ENCODE measurements at regions not wholly inside any gene's neighbourhood (a gene's known extent, or its start where the extent isn't known, plus 50 kb on each side); places are given as distances from the start of the nearest gene placed in this dataset.

GRCh38 chr2:41686156-41686555 is 361.7 kb upstream of the PKDCC start:
- H3K9me3 ChIP-seq (ENCODE audit: control insufficient read depth, insufficient read depth, low read length), result no peaks in the 10 kb centered on the region
- no peaks in the 10 kb centered on the region for H3K36me3 ChIP-seq (ENCODE audit: insufficient read depth, low read length)
- H3K4me1 ChIP-seq (ENCODE audit: insufficient read depth, low read length), result no peaks in the 10 kb centered on the region
- H3K9ac ChIP-seq (ENCODE audit: low read depth, low read length), result no peak overlapping the region

- H3K36me3 ChIP-seq (ENCODE audit: insufficient read depth, low read length), result no peaks in the 10 kb centered on the region
- H3K9ac ChIP-seq (ENCODE audit: low read depth, low read length), result no peak overlapping the region
- no peaks in the 10 kb centered on the region for H3K9me3 ChIP-seq (ENCODE audit: control insufficient read depth, insufficient read depth, low read length)
- no peaks in the 10 kb centered on the region for H3K4me1 ChIP-seq (ENCODE audit: insufficient read depth, low read length)
Observed at GRCh38 chr2:41691561-41691960, 356.3 kb upstream of the PKDCC start.

- Histone ChIP-seq H3K9me3 (ENCODE audit: control insufficient read depth, insufficient read depth, low read length) (no peaks in the 10 kb centered on the region), H3K36me3 (ENCODE audit: insufficient read depth, low read length) (no peaks in the 10 kb centered on the region), H3K4me1 (ENCODE audit: insufficient read depth, low read length) (no peaks in the 10 kb centered on the region; the same call in 1 of the 2 replicates), H3K9ac (ENCODE audit: low read depth, low read length) (no peak overlapping the region)
Observed at GRCh38 chr2:41694536-41695049, 353.2 kb upstream of the PKDCC start.

GRCh38 chr2:41695198-41696113 is 352.4 kb upstream of the PKDCC start:
- Histone ChIP-seq H3K36me3 (ENCODE audit: insufficient read depth, low read length) (no peaks in the 10 kb centered on the region), H3K9me3 (ENCODE audit: control insufficient read depth, insufficient read depth, low read length) (no peaks in the 10 kb centered on the region), H3K9ac (ENCODE audit: low read depth, low read length) (no peak overlapping the region), H3K4me1 (ENCODE audit: insufficient read depth, low read length) (no peaks in the 10 kb centered on the region; the same call in 1 of the 2 replicates)

GRCh38 chr2:41697389-41697788 is 350.4 kb upstream of the PKDCC start:
- H3K36me3 ChIP-seq (ENCODE audit: insufficient read depth, low read length), result no peaks in the 10 kb centered on the region
- H3K9me3 ChIP-seq (ENCODE audit: control insufficient read depth, insufficient read depth, low read length), result no peaks in the 10 kb centered on the region
- no peaks in the 10 kb centered on the region; the same call in 1 of the 2 replicates for H3K4me1 ChIP-seq (ENCODE audit: insufficient read depth, low read length)
- H3K9ac ChIP-seq (ENCODE audit: low read depth, low read length), result no peak overlapping the region

- no peaks in the 10 kb centered on the region for H3K36me3 ChIP-seq (ENCODE audit: insufficient read depth, low read length)
- no peaks in the 10 kb centered on the region for H3K9me3 ChIP-seq (ENCODE audit: control insufficient read depth, insufficient read depth, low read length)
- H3K4me1 ChIP-seq (ENCODE audit: insufficient read depth, low read length), result no peaks in the 10 kb centered on the region; the same call in 1 of the 2 replicates
- H3K9ac ChIP-seq (ENCODE audit: low read depth, low read length), result no peak overlapping the region
Observed at GRCh38 chr2:41698678-41699422, 349.0 kb upstream of the PKDCC start.

GRCh38 chr2:41701231-41701630 is 346.6 kb upstream of the PKDCC start:
- no peaks in the 10 kb centered on the region for H3K9me3 ChIP-seq (ENCODE audit: control insufficient read depth, insufficient read depth, low read length)
- H3K9ac ChIP-seq (ENCODE audit: low read depth, low read length), result no peak overlapping the region
- H3K4me1 ChIP-seq (ENCODE audit: insufficient read depth, low read length), result no peaks in the 10 kb centered on the region; the same call in 1 of the 2 replicates
- no peaks in the 10 kb centered on the region for H3K36me3 ChIP-seq (ENCODE audit: insufficient read depth, low read length)

GRCh38 chr2:41703123-41703522 is 344.7 kb upstream of the PKDCC start:
- no peaks in the 10 kb centered on the region for H3K36me3 ChIP-seq (ENCODE audit: insufficient read depth, low read length)
- H3K9me3 ChIP-seq (ENCODE audit: control insufficient read depth, insufficient read depth, low read length), result no peaks in the 10 kb centered on the region
- no peak overlapping the region for H3K9ac ChIP-seq (ENCODE audit: low read depth, low read length)
- no peaks in the 10 kb centered on the region; the same call in 1 of the 2 replicates for H3K4me1 ChIP-seq (ENCODE audit: insufficient read depth, low read length)

- Histone ChIP-seq H3K4me1 (ENCODE audit: insufficient read depth, low read length) (no peaks in the 10 kb centered on the region), H3K9me3 (ENCODE audit: control insufficient read depth, insufficient read depth, low read length) (no peaks in the 10 kb centered on the region), H3K36me3 (ENCODE audit: insufficient read depth, low read length) (no peaks in the 10 kb centered on the region), H3K9ac (ENCODE audit: low read depth, low read length) (no peak overlapping the region)
Observed at GRCh38 chr2:41705634-41706033, 342.2 kb upstream of the PKDCC start.

GRCh38 chr2:41706286-41706685 is 341.5 kb upstream of the PKDCC start:
- Histone ChIP-seq H3K36me3 (ENCODE audit: insufficient read depth, low read length) (no peaks in the 10 kb centered on the region), H3K9ac (ENCODE audit: low read depth, low read length) (no peak overlapping the region), H3K9me3 (ENCODE audit: control insufficient read depth, insufficient read depth, low read length) (no peaks in the 10 kb centered on the region), H3K4me1 (ENCODE audit: insufficient read depth, low read length) (no peaks in the 10 kb centered on the region)

GRCh38 chr2:41707790-41708451 is 339.9 kb upstream of the PKDCC start:
- H3K9ac ChIP-seq (ENCODE audit: low read depth, low read length), result no peak overlapping the region
- H3K36me3 ChIP-seq (ENCODE audit: insufficient read depth, low read length), result no peaks in the 10 kb centered on the region
- no peaks in the 10 kb centered on the region for H3K9me3 ChIP-seq (ENCODE audit: control insufficient read depth, insufficient read depth, low read length)
- H3K4me1 ChIP-seq (ENCODE audit: insufficient read depth, low read length), result no peaks in the 10 kb centered on the region

- Histone ChIP-seq H3K9ac (ENCODE audit: low read depth, low read length) (no peak overlapping the region), H3K9me3 (ENCODE audit: control insufficient read depth, insufficient read depth, low read length) (no peaks in the 10 kb centered on the region), H3K36me3 (ENCODE audit: insufficient read depth, low read length) (no peaks in the 10 kb centered on the region), H3K4me1 (ENCODE audit: insufficient read depth, low read length) (no peaks in the 10 kb centered on the region)
Observed at GRCh38 chr2:41709702-41710599, 337.9 kb upstream of the PKDCC start.

GRCh38 chr2:41710944-41711343 is 336.9 kb upstream of the PKDCC start:
- H3K9me3 ChIP-seq (ENCODE audit: control insufficient read depth, insufficient read depth, low read length), result no peaks in the 10 kb centered on the region
- no peaks in the 10 kb centered on the region for H3K36me3 ChIP-seq (ENCODE audit: insufficient read depth, low read length)
- no peaks in the 10 kb centered on the region for H3K4me1 ChIP-seq (ENCODE audit: insufficient read depth, low read length)
- no peak overlapping the region for H3K9ac ChIP-seq (ENCODE audit: low read depth, low read length)

All from ES-I3 (cell line).